Esophagus squamous epithelium (tissue), 4 donors: ENCODE measurements at regions not wholly inside any gene's neighbourhood (a gene's known extent, or its start where the extent isn't known, plus 50 kb on each side); places are given as distances from the start of the nearest gene placed in this dataset.

Experiments
- POLR2A ChIP-seq, 4 donors: fragments of 450-650 bp; IDR thresholded peaks; one replicate each; pipeline ENCODE4 v1.6.1; 2017; ENCODE audit warnings: antibody characterized with exemption in 4 of 4, mild to moderate bottlenecking in 4 of 4, moderate library complexity in 3 of 4
- TF ChIP-seq, protein P1 (sequence below), 6 experiments: fragments of 450-650 bp in 4 of 6; fragments of 200-600 bp in 2 of 6; sonication (generic) in 2 of 6; IDR thresholded peaks; one replicate each; pipeline ENCODE4 v1.5.1; 2016 to 2019; ENCODE audit warnings: antibody characterized with exemption in 6 of 6, mild to moderate bottlenecking in 4 of 6, moderate library complexity in 4 of 6

- no peak for TF ChIP-seq POLR2A (IDR thresholded peaks at IDR 0.05)
- TF ChIP-seq, protein P1, sequence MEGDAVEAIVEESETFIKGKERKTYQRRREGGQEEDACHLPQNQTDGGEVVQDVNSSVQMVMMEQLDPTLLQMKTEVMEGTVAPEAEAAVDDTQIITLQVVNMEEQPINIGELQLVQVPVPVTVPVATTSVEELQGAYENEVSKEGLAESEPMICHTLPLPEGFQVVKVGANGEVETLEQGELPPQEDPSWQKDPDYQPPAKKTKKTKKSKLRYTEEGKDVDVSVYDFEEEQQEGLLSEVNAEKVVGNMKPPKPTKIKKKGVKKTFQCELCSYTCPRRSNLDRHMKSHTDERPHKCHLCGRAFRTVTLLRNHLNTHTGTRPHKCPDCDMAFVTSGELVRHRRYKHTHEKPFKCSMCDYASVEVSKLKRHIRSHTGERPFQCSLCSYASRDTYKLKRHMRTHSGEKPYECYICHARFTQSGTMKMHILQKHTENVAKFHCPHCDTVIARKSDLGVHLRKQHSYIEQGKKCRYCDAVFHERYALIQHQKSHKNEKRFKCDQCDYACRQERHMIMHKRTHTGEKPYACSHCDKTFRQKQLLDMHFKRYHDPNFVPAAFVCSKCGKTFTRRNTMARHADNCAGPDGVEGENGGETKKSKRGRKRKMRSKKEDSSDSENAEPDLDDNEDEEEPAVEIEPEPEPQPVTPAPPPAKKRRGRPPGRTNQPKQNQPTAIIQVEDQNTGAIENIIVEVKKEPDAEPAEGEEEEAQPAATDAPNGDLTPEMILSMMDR (IDR thresholded peaks at IDR 0.05): no peak
Measured at GRCh38 chr4:14177987-14178386, 550.5 kb upstream of the BOD1L1 start.
